Midbrain (tissue), 1 donor: ENCODE measurements at regions not wholly inside any gene's neighbourhood (a gene's known extent, or its start where the extent isn't known, plus 50 kb on each side); places are given as distances from the start of the nearest gene placed in this dataset.
"Not testable (repeated sequence)": the region's sequence is repeated elsewhere in the genome, so short reads cannot be mapped to it uniquely, and the experiment has no call there.

Experiments
- DNase-seq: peaks from one replicate; lab custom pipeline; 2025; lab: John Stamatoyannopoulos, UW

- not testable (repeated sequence) for DNase-seq
Observed at GRCh38 chr14:43698561-43699284, 808.4 kb downstream of the FSCB start.

- no peak for DNase-seq
Observed at GRCh38 chr14:43697003-43697402, 810.1 kb downstream of the FSCB start.

- no peak for DNase-seq
Observed at GRCh38 chr14:43692706-43693105, 814.4 kb downstream of the FSCB start.

- DNase-seq: no peak
Observed at GRCh38 chr14:43687921-43688320, 819.2 kb downstream of the FSCB start.

- DNase-seq: no peak
Observed at GRCh38 chr14:43677581-43677980, 829.5 kb downstream of the FSCB start.

GRCh38 chr14:43674273-43674672 is 832.8 kb downstream of the FSCB start:
- no peak for DNase-seq

GRCh38 chr14:43671716-43672485 is 835.2 kb downstream of the FSCB start:
- no peak for DNase-seq

GRCh38 chr14:43669355-43669754 is 837.7 kb downstream of the FSCB start:
- DNase-seq: no peak

GRCh38 chr14:43665570-43666267 is 841.4 kb downstream of the FSCB start:
- DNase-seq: no peak

- not testable (repeated sequence) for DNase-seq
Observed at GRCh38 chr14:43655194-43655593, 851.9 kb downstream of the FSCB start.

GRCh38 chr14:43651896-43652295 is 855.2 kb downstream of the FSCB start:
- no peak for DNase-seq

GRCh38 chr14:43651185-43651787 is 855.8 kb downstream of the FSCB start:
- DNase-seq: no peak

- no peak for DNase-seq
Observed at GRCh38 chr14:43649508-43649907, 857.6 kb downstream of the FSCB start.

- no peak for DNase-seq
Observed at GRCh38 chr14:43647302-43647701, 859.8 kb downstream of the FSCB start.

- no peak for DNase-seq
Observed at GRCh38 chr14:43640718-43641267, 866.3 kb downstream of the FSCB start.

- DNase-seq: no peak
Observed at GRCh38 chr14:43625294-43625693, 881.8 kb downstream of the FSCB start.

- no peak for DNase-seq
Observed at GRCh38 chr14:43621282-43621681, 885.8 kb downstream of the FSCB start.

GRCh38 chr14:43595096-43595772 is 911.8 kb downstream of the FSCB start:
- DNase-seq: no peak

GRCh38 chr14:43591776-43592175 is 915.3 kb downstream of the FSCB start:
- no peak for DNase-seq

GRCh38 chr14:43587183-43587582 is 919.9 kb downstream of the FSCB start:
- no peak for DNase-seq

- no peak for DNase-seq
Observed at GRCh38 chr14:43579671-43580070, 927.4 kb downstream of the FSCB start.

- no peak for DNase-seq
Observed at GRCh38 chr14:43568022-43568421, 939.1 kb downstream of the FSCB start.
